ENCODE measurements at regions not wholly inside any gene's neighbourhood (a gene's known extent, or its start where the extent isn't known, plus 50 kb on each side); places are given as distances from the start of the nearest gene placed in this dataset.

GRCh38 chr1:165031001-165031400, 325.5 kb downstream of the LMX1A start:
- no peak for DNase-seq (ENCODE audit: low read depth in 3 of 3, low spot score in 1 of 3)

GRCh38 chr1:165025805-165026204, 330.7 kb downstream of the LMX1A start:
- no peak for DNase-seq (ENCODE audit: low read depth in 3 of 3, low spot score in 1 of 3)

GRCh38 chr1:165014753-165015152, 341.8 kb downstream of the LMX1A start:
- no peak for DNase-seq (ENCODE audit: low read depth in 3 of 3, low spot score in 1 of 3)

- DNase-seq (ENCODE audit: low read depth in 3 of 3, low spot score in 1 of 3), result no peak
Observed at GRCh38 chr1:165011991-165012531, 344.5 kb downstream of the LMX1A start.

- no peak for DNase-seq (ENCODE audit: low read depth in 3 of 3, low spot score in 1 of 3)
Observed at GRCh38 chr1:165011186-165011585, 345.3 kb downstream of the LMX1A start.

GRCh38 chr1:165010418-165011070, 346.0 kb downstream of the LMX1A start:
- no peak for DNase-seq (ENCODE audit: low read depth in 3 of 3, low spot score in 1 of 3)

GRCh38 chr1:165006831-165007230, 349.7 kb downstream of the LMX1A start:
- no peak for DNase-seq (ENCODE audit: low read depth in 3 of 3, low spot score in 1 of 3)

- DNase-seq (ENCODE audit: low read depth in 3 of 3, low spot score in 1 of 3), result no peak
Observed at GRCh38 chr1:164999146-164999545, 357.4 kb downstream of the LMX1A start.

- no peak for DNase-seq (ENCODE audit: low read depth in 3 of 3, low spot score in 1 of 3)
Observed at GRCh38 chr1:164991763-164992314, 364.7 kb downstream of the LMX1A start.

GRCh38 chr1:164983023-164983650, 373.4 kb downstream of the LMX1A start:
- DNase-seq (ENCODE audit: low read depth in 3 of 3, low spot score in 1 of 3), result no peak

GRCh38 chr1:164982545-164982944, 374.0 kb downstream of the LMX1A start:
- DNase-seq (ENCODE audit: low read depth in 3 of 3, low spot score in 1 of 3), result no peak

- no peak for DNase-seq (ENCODE audit: low read depth in 3 of 3, low spot score in 1 of 3)
Observed at GRCh38 chr1:164977561-164977960, 379.0 kb downstream of the LMX1A start.

- no peak for DNase-seq (ENCODE audit: low read depth in 3 of 3, low spot score in 1 of 3)
Observed at GRCh38 chr1:164971921-164972415, 384.5 kb downstream of the LMX1A start.

- DNase-seq (ENCODE audit: low read depth in 3 of 3, low spot score in 1 of 3), result no peak
Observed at GRCh38 chr1:164971391-164971790, 385.1 kb downstream of the LMX1A start.

- no peak for DNase-seq (ENCODE audit: low read depth in 3 of 3, low spot score in 1 of 3)
Observed at GRCh38 chr1:164969253-164969652, 387.3 kb downstream of the LMX1A start.

- DNase-seq (ENCODE audit: low read depth in 3 of 3, low spot score in 1 of 3), result no peak
Observed at GRCh38 chr1:164967300-164967699, 389.2 kb downstream of the LMX1A start.

- DNase-seq (ENCODE audit: low read depth in 3 of 3, low spot score in 1 of 3), result no peak
Observed at GRCh38 chr1:164961715-164962114, 394.8 kb downstream of the LMX1A start.

GRCh38 chr1:164958982-164959768, 397.3 kb downstream of the LMX1A start:
- DNase-seq (ENCODE audit: low read depth in 3 of 3, low spot score in 1 of 3), result no peak

- DNase-seq (ENCODE audit: low read depth in 3 of 3, low spot score in 1 of 3), result no peak
Observed at GRCh38 chr1:164953815-164954214, 394.8 kb downstream of the PBX1 start.

GRCh38 chr1:164953098-164953497, 394.1 kb downstream of the PBX1 start:
- DNase-seq (ENCODE audit: low read depth in 3 of 3, low spot score in 1 of 3), result no peak

GRCh38 chr1:164951508-164951907, 392.5 kb downstream of the PBX1 start:
- DNase-seq (ENCODE audit: low read depth in 3 of 3, low spot score in 1 of 3), result no peak
